ENCODE measurements at regions not wholly inside any gene's neighbourhood (a gene's known extent, or its start where the extent isn't known, plus 50 kb on each side); places are given as distances from the start of the nearest gene placed in this dataset.
"Not testable (repeated sequence)": the region's sequence is repeated elsewhere in the genome, so short reads cannot be mapped to it uniquely, and the experiment has no call there.

DNA sequence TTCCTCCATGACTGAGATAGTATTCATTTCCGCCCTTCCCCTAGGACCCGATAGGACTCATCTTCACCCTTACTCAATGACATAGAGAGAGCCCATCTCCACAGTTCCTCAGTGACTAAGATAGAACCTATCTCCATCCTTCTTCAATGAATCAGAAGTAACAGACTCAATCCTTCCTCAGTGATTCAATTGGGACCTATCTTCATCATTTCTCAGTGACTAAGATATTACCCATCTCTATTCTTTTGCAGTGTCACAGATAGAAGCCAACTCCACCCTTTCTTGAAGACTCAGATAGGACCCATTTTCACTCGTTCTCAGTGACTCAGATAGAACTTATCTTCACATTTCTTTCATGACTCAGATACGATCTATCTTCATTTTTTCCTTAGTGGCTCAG is 164.6 kb downstream of the FBXO4 start:
- DNase-seq: no peak

DNA sequence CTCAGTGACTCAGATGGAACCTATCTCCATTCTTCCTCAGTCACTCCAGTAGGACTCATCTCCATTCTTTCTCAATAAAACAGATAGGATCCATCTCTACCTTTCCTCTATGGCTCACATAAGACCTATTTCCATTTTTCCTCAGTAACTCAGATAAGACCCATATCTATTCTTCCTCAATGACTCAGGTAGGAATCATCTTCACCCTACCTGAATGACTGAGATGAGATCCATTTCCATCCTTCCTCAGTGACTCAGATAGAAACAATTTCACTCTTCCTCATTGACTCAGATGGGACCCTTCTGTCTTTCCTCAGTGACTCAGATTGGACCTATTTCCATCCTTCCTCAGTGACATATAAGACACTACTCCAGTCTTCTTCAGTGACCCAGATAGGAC is 165.1 kb downstream of the FBXO4 start:
- no peak for DNase-seq

DNA sequence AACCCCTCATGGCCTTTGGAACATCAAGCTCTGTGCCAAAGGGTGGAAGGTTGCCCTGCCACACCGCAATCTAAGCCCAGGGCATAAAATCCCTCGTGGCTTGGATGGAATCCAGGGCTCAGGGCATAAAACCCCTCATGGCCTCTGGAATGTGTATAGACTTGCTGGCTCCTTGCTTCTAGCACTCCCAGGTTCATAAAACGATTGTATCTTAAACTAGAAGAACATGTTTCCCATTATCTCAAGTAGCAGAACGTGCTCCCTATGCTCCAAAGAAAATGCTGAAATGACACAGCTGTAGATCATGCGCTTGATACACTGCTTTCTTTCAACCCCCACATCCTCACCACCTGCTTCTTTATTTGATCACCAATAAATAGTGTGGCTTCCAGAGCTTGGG is 174.8 kb downstream of the FBXO4 start:
- DNase-seq: not testable (repeated sequence)

DNA sequence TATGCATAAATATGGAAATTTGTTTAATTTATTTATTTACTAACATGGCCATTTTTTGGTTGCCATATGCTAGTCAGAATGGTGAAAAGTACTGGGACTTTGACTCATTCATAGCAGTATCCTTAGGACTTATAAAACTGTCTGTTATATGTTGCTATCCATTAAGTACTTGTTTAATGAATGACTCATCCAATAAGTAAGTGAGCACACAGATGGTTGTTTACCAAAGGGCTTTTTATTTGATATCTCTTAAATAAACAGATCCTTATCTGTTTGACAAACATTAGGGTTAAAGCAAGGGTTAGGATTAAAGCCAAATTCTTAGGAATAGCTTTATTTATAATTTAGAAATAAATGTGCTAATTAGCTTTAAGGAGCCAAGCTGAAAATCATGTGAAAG is 183.4 kb downstream of the FBXO4 start:
- no peak for DNase-seq

DNA sequence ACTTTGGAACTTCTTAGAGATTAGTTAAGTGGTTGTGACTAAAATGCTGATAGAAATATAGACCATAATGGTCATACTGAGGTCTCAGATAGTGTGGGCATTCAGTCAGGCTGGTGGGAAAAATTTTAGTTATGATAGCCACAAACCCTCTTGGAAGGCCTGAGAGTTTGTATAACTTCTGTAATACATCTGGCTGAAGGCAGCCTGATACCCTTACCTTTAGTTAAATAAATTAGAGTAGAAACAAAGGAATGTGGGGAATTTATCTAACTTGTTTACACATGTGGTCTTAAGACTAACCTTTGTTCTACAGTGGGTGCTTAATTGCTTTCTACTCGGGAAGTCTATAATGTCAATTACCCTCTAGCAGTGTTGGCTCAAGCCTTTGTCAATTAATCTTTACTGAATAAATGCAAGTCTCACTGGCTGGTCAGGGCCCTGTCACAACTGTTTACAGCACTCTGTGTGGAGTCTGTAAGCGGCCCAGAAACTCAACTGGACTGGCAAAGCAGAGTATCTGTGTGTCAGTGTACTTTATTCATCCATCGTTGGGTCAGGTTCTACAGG is 184.0 kb downstream of the FBXO4 start:
- DNase-seq: no peak

DNA sequence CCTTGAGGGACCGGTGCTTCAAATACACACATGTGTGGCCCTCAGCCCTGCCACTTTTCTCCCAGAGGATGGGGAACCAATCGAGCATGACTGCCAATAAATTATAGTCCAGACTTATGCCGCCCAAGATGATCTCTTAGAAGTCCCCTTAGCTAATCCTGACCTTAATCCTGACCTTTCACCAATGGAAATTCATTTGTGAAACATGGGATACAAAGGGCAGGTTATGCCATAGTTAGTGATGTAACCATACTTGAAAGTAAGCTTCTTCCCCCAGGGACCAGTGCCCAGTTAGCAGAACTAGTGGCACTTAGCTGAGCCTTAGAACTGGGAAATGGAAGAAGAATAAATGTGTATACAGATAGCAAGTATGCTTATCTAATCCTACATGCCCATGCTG is 190.6 kb downstream of the FBXO4 start:
- not testable (repeated sequence) for DNase-seq

DNA sequence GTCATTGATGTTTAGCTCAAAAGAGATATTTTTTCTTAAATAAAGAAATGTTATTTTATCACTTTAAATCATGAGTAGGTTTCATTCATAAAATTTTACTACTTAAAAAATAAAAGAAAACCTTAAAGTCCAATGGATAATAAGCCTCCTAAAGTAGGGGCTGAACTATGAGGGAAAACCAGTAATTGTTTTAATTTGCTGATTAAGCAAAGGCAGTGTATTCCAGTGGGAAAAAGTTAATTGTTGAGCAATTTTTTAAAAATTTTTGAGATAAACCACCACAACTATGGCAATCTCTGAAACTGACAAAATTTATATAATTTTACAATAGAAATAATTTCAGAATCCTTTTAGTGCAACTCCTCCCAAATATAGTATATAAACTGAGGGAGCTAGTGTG is 195.0 kb downstream of the FBXO4 start:
- DNase-seq: no peak

DNA sequence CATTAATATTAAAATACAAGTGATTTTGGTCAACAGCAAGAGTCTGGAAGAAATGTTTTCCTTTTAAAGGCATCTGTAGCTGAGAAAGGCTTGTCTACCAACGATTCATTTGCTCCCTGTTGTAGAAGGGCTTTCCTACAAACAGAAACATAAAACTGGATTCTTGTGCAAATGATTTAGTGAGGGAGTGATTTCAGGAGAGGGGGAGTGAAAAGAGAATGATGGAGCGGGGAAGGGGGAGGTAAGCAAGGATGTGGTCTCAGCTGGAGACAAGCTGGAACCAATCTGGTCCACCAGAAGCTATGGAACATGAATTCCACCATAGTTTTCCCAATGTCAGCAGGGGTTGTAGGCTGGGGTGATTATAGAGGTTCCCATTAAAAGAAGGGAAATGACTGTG is 196.3 kb downstream of the FBXO4 start:
- no peak for DNase-seq

DNA sequence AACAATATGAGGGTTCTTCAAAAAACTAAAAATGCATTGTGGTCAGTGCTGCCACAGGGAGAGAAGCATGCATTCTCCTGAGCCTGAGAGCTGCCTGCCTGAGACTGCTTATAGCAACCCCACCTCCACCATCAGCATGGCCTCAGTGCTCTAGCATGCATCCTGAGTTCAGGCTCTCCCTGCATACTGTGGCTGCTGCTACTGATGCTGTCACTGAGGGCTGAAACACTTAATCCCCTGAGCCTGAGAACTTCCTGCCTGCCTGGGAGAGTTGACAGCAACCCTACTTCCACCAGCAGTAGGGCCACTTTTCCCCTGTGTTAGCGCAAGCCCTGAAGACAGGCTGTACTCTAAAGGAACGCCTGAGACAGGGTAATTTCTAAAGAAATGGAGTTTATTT is 206.0 kb downstream of the FBXO4 start:
- DNase-seq: no peak

DNA sequence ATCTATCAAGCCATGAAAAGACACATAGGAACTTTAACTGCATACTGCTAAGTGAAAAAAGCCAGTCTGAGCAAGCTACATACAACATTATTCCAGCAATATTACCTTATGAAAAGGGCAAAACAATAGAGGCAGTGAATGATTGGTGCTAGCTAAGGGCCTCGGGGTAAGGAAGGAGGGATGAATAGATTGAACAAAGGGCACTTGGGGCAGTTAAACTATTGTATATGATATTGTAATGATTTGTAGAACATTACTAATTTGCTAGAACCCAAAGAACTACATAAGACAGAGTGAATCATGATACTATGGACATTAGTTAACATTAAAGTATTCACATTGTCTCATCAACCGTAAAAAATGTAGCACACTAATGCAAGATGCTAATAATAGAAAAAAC is 218.3 kb downstream of the FBXO4 start:
- no peak for DNase-seq

DNA sequence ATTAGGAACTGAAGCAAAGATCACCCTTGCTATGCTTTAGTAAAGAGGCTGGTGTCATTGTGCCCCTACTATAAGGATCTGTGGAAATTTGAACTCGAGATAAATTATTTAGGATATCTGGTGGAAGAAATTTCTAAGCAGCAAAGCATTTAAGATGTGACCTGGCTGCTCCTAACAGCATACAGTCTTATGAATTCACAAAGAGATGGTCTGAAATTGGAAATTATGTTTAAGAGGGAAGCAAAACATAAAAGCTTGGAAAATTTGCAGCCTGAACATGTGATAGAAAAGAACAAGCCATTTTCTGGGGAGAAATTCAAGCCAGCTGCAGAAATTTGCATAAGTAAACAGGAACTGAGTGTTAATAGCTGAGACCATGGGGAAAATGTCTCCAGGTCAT is 223.7 kb downstream of the FBXO4 start:
- no peak for DNase-seq

DNA sequence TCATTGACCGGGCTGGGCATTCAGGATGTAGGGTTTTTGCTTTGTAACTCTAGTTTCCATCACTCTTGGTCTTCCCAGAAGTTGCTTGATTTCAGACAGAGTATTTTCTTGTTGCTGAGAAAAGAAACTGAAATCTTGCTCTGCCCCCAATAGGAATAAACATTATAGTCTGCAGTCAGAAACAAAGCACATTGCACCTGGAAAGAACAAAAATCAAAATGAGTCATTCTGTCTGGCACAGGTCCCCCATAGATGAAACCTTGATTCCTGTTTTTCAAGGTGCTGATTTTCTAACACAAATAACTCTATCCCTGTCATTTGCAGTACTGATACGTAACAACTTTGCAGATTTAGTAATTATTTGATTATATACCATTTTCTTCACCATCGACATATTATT is 232.1 kb downstream of the FBXO4 start:
- DNase-seq: no peak

DNA sequence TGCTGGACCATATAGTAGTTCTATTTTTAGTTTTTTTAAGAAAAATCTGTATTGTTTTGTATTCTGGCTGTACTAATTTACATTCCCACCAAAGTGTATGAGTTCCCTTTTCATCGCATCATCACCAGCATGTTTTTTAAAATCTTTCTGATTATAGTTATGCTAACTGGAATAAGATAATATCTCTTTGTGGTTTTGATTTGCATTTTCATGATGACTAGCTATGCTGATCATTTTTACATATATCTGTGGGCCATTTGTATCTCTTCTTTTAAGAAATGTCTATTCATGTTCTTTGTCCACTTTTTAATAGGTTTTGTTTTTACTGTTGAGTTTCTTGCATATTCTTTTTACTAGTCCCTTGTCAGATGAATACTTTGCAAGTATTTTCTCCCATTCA is 238.0 kb downstream of the FBXO4 start:
- DNase-seq: no peak

DNA sequence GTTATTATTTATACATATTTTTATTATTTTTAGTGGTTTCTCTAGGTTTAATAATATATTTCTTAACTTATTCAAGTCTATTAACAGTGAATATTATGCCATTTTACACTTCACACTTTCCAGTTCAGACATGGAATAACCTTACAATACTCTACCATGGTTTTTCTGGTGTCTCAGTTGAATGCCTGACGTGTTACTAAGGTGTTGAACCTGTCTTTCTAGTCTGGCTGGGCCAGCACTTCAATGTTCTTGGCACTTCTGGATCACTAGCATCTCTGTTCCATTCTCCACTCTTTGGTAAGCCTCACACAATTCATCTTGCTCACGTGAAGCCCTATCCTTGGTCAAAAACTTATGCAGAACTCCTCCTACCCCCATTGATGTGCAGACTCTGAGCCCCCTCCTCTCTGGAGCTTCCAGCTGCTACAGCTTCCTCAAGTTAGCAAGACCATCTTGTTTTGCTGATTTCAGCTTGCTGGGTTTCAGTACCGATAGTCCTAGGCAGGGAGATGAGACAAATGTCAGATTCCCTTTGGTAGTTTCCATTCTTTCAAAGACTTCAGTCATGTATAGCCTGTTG is 243.1 kb downstream of the FBXO4 start:
- no peak for DNase-seq

DNA sequence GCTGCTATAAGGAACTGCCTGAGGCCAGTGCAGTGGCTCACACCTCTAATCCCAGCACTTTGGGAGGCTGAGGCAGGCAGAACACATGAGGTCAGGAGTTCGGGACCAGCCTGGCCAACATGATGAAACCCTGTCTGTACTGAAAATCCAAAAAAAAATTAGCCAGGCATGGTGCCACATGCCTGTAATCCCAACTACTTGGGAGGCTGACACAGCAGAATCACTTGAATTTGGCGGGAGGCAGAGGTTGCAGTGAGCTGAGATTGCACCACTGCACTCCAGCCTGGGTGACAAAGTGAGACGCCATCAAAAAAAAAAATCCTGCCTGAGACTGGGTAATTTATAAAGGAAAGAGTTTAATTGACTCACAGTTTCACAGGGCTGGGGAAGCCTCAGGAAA is 247.1 kb upstream of the GHR start:
- DNase-seq: not testable (repeated sequence)

DNA sequence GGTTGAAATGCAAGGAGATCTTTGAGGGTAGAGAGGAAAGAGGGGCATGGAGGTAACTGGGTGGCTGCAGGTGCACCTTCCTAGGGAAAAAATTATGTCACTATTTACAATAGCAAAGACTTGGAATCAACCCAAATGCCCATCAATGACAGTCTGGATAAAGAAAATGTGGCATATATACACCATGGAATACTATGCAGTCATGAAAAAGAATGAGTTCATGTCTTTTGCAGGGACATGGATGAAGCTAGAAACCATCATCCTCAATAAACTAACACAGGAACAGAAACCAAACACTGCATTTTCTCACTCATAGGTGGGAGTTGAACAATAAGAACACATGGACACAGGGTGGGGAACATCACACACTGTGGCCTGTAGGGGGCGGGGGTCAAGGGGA is 243.4 kb upstream of the GHR start:
- not testable (repeated sequence) for DNase-seq

DNA sequence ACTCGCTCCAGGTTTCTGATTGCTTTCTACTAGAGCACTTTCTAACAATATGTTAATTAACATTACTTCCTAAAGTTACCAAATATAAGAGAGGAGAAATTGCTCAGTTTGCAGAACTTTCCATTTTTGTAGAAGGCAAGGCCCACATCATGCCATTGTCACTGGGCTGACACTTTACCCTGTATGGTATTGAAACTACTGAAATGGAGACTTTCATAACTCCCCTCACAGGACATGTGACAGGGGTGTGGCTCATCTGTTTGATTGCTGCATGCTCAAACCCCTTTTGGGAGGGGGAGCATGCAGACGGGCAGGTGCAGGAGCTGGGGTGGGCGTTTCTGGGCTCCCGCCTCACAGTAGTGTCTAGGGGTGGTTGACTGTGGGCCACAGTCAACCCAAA is 206.3 kb upstream of the GHR start:
- DNase-seq: no peak

DNA sequence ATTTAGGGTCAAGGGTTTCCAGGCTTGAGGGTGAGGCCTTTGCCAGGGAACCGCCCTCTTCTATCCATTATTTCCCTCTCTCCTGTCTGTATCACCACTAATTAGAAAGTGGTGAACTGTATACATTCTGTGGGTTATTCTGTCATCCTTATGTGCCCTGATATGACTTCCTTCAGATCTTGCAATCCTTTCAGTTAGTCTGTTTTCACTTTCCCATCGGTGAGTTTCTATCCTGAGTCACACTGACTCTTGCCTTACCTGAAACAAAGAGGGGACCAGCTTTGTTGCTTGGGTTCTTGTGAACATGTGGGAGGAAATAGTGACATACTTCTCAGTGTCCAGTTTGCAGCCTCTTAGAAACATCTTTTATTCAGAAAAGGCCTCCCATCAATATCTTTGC is 205.4 kb upstream of the GHR start:
- DNase-seq: no peak

DNA sequence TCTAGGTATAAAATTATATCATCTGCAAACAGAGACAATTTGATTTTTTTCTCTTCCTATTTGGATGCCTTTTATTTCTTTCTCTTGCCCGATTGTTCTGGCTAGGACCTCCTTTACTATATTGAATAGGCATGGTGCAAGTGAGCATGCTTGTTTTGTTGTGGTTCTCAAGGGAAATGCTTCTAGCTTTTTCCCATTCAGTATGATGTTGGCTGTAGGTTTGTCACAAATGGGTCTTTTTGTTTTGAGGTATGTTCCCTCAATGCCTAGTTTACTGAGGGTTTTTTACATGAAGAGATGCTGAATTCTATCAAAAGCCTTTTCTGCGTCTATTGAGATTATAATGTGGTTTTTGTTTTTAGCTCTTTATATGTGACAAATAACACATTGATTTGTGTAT is 198.2 kb upstream of the GHR start:
- no peak for DNase-seq

DNA sequence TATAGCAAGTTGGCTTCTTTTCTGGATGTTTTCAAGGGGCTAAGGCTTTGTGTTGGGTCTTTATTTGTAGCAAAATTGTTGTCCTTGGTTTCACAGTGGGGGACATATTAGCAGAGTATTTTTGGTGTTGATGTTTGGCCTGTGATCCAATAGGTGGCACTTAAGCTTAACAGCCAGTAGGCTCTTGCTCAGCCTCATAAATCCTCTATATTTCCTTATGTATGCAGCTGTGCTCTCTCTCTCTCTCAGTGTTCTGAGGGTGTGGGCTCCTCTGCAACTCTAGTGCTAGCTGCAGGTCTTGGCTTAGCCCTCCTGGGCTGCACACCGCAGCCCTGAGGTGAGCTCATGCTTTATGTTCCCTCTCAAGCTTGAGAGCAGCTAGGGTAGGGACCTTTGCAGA is 195.0 kb upstream of the GHR start:
- DNase-seq: no peak

DNA sequence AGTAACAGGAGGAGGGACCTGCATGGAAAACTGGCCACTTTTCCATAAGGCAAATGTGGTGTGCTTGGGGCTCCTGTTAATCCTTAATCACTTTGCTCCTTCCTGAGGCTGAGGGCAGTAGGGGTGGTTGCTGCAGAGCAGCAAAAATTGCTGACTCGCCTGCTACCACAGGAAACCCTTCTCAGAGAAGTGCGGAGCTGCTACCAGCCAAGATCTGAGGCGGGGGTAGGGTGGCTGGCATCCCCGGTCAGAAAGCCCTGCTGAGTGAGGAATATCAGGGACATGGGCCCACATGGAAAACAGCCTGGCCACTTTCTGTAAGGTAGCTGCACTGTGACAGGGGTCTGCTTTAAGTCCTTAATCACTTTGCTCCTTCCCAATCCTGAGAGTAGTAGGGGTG is 192.4 kb upstream of the GHR start:
- no peak for DNase-seq

DNA sequence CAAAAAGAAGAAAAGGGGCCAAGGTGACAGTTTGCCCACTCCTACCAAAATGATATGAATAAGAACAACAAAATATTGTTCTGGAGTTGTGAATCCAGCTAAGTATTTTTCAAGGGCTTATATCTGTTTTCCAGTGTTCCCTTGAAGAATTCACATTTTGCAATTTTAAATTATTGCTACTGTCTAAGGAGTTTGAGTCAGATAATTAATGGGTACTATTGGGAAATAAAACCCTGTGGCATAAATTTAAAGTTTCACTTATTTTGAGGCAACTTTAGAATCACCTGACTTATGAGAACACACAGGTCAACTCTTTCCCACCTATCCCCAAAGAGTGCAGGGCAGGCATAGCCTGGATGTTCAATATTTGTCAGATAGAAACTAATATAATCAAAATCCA is 188.0 kb upstream of the GHR start:
- DNase-seq: no peak

DNA sequence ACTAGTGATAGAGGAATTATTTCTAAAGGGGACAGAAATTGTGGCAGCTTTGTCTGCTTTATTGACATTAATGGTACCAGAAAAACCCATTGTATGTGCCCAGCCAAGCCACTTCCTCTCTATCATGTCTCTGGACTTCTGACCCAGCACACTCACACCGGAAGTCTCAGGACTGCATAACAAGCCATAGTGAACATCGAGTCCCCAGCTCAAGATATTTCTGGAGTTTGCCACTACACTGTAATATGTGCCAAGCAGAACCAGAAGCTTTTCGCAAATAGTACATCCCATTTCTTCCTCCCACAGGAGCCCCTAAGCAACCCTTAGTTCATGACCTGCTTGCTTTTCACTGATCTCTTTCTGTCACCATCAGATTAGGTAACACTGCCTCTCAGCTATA is 187.4 kb upstream of the GHR start:
- no peak for DNase-seq

DNA sequence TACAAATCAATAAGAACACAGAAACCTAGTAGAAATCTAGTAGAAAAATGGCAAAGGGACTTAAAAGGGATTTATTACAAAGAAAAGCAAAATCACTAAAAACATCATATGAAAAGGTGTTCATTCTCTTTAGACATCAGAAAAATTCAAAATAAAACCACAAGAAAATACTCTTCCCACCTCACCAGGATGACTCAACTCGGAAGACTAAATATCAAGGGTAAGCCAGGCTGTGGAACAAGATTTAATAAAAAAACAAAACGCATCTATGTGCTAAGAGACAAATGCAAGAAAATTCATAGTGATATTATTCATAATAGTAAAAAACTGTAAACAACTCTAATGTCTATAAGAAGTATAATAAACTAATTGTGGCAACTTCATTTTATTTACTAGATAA is 181.6 kb upstream of the GHR start:
- DNase-seq: no peak

DNA sequence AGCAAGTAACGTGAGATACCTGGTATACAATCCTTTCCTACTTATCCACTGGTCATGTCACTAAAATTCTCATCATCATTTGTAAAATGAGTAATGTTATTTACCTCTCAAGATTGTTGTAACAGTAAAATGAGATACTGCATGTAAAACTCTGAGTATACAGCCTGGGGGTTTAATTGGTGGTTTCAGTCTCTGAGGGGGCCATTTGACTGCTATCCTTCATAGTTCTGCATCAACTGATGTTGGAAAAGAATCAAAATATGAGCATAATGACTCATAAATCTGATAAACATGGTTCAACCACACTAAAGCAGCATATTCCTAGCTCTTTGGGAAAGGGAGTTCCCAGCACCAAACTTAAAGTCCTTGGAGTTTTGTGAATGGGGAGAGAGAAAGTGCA is 181.0 kb upstream of the GHR start:
- no peak for DNase-seq

Measured in femur (tissue), 1 donor.